Psoas muscle (tissue), 7 donors: ENCODE measurements at regions not wholly inside any gene's neighbourhood (a gene's known extent, or its start where the extent isn't known, plus 50 kb on each side); places are given as distances from the start of the nearest gene placed in this dataset.

Source experiments
- ATAC-seq, 4 donors: fragments of 200-7000 bp; cut with Tn5 transposase; one replicate each; pipeline ENCODE4 v1.9.1; 2020; ENCODE audit warnings: moderate library complexity in 3 of 4, mild to moderate bottlenecking in 2 of 4
- DNase-seq, 2 donors: peaks; one replicate each; pipeline ENCODE4 v3.0.0-alpha.2; 2020
- H3K27ac ChIP-seq: fragments of 200-600 bp; one replicate; pipeline ENCODE4 v1.8.0; 2022
- H3K27me3 ChIP-seq, 3 donors: fragments of 200-600 bp in 1 of 3; one replicate each; pipeline versions ENCODE4 v1.6.1 to v1.8.0; 2013 to 2022; ENCODE audit warnings: low read length in 2 of 3, mild to moderate bottlenecking in 2 of 3, moderate library complexity in 1 of 3; ENCODE audit not compliant: insufficient read depth in 3 of 3
- H3K36me3 ChIP-seq, 2 donors: fragments of 200-600 bp in 1 of 2; one replicate each; pipeline versions ENCODE4 v1.6.1 to v1.8.0; 2013 to 2022; ENCODE audit warnings: low read depth in 1 of 2, mild to moderate bottlenecking in 1 of 2, moderate library complexity in 1 of 2; ENCODE audit not compliant: insufficient read depth in 1 of 2
- H3K4me1 ChIP-seq: fragments of 200-600 bp; one replicate; pipeline ENCODE4 v1.8.0; 2022
- H3K4me3 ChIP-seq: fragments of 200-600 bp; one replicate; pipeline ENCODE4 v1.8.0; 2022; ENCODE audit warnings: mild to moderate bottlenecking
- H3K9me3 ChIP-seq: fragments of 200-600 bp; one replicate; pipeline ENCODE4 v1.8.0; 2022
- CTCF ChIP-seq: fragments of 200-600 bp; IDR thresholded peaks from one replicate; pipeline ENCODE4 v1.8.0; 2022; ENCODE audit warnings: antibody characterized with exemption
- WGBS, 3 donors: extraction: QIAGEN DNeasy Blood & Tissue Kit; methylation state at CpG; one replicate each; pipeline versions ENCODE4 v1.1.6 to v1.1.7; 2013; 5-methylcytosine and 5-hydroxymethylcytosine counted together
- intact Hi-C, 2 donors: fragments of 100-400 bp; cut with DNase I; formaldehyde crosslinking; loops; one replicate each; pipeline versions ENCODE4 v1.11.0 to v1.14.2; 2022
- donor health status: healthy with polysubstance abuse.
- donor health status: DM: no; HTN: no; CAD: no; lungs with moderate emphysema.
- donor health status: Bipolar disorder and iron deficiency.
- donor health status: healthy.
- donor health status: DM: yes; HTN: yes; CAD: no.
- donor health status: DM: no; HTN: no; CAD: no.
- donor health status: DM: yes; HTN: yes; CAD: no.

- no peaks in the 10 kb centered on the region for H3K36me3 ChIP-seq
- ATAC-seq (no peak), DNase-seq (no peak)
- H3K4me3 ChIP-seq: no peak overlapping the region
- intact Hi-C loops: no loop called here
- WGBS, 3 donors: 42 to 78% (median 63%) methylated on average over 15 to 16 of the region's 16 CpGs
- peaks cover 0 to 36% (median 0%) of the 10 kb centered on the region in 3 donors for H3K27me3 ChIP-seq
- no peaks in the 10 kb centered on the region for H3K9me3 ChIP-seq
- TF ChIP-seq CTCF: no peak
- H3K4me1 ChIP-seq: no peaks in the 10 kb centered on the region
- no peak overlapping the region for H3K27ac ChIP-seq
These were observed 443.4 kb downstream of the BCOR start for GRCh38 chrX:39654183-39654925.

- no peaks in the 10 kb centered on the region for H3K36me3 ChIP-seq
- ATAC-seq: no peak
- intact Hi-C loops: no loop called here
- TF ChIP-seq CTCF: no peak
- WGBS, 3 donors: 57 to 90% (median 80%) methylated on average over 3 of the region's 3 CpGs
- no peaks in the 10 kb centered on the region for H3K4me1 ChIP-seq
- DNase-seq: no peak
- no peak overlapping the region for H3K4me3 ChIP-seq
- peaks cover 0 to 36% (median 0%) of the 10 kb centered on the region in 3 donors for H3K27me3 ChIP-seq
- no peak overlapping the region for H3K27ac ChIP-seq
- no peaks in the 10 kb centered on the region for H3K9me3 ChIP-seq
These were observed 442.8 kb downstream of the BCOR start for GRCh38 chrX:39654952-39655351.

GRCh38 chrX:39661116-39661907, 436.4 kb downstream of the BCOR start:
- H3K36me3 ChIP-seq: no peaks in the 10 kb centered on the region
- TF ChIP-seq CTCF: no peak
- H3K27ac ChIP-seq: no peak overlapping the region
- WGBS, 3 donors: 53 to 78% (median 74%) methylated on average over 6 of the region's 6 CpGs
- ATAC-seq (no peak), DNase-seq (no peak)
- H3K27me3 ChIP-seq: no peaks in the 10 kb centered on the region
- no peak overlapping the region for H3K4me3 ChIP-seq
- H3K4me1 ChIP-seq: no peaks in the 10 kb centered on the region
- intact Hi-C loops: no loop called here
- H3K9me3 ChIP-seq: no peaks in the 10 kb centered on the region

- H3K9me3 ChIP-seq: no peaks in the 10 kb centered on the region
- DNase-seq: no peak
- H3K27me3 ChIP-seq: peaks cover 0 to 7% (median 0%) of the 10 kb centered on the region in 3 donors
- no peak overlapping the region for H3K27ac ChIP-seq
- H3K36me3 ChIP-seq: no peaks in the 10 kb centered on the region
- no peak overlapping the region for H3K4me3 ChIP-seq
- intact Hi-C loops: no loop called here
- TF ChIP-seq CTCF: no peak
- H3K4me1 ChIP-seq: no peaks in the 10 kb centered on the region
- 65 to 79% (median 75%) methylated on average over 3 of the region's 3 CpGs for WGBS, 3 donors
- ATAC-seq: no peak
These were observed 431.8 kb downstream of the BCOR start for GRCh38 chrX:39665830-39666518.
